ENCODE measurements at regions not wholly inside any gene's neighbourhood (a gene's known extent, or its start where the extent isn't known, plus 50 kb on each side); places are given as distances from the start of the nearest gene placed in this dataset.

DNA sequence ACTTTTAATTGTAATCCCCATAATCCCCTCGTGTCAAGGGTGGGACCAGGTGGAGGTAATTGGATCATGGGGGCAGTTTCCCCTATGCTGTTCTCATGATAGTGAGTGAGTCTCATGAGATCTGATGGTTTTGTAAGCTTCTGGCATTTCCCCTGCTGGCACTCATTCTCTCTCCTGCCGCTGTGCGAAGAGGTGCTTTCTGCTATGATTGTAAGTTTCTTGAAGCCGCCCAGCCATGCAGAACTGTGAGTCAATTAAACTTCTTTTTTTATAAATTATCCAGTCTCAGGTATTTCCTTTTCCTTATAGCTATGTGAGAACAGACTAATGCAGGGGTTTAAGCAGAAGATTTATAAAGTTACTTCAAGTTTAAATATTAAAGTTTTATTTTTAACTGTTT lies 655.2 kb downstream of the EPHA4 start:
- Histone ChIP-seq H3K4ac (ENCODE audit: low read length) (no peak overlapping the region), H2AFZ (ENCODE audit: low read length) (no peak overlapping the region), H2AK5ac (ENCODE audit: low read depth, low read length) (no peak overlapping the region), H3K4me3 (ENCODE audit: low read length in 2 of 2) (no peak overlapping the region), H4K91ac (ENCODE audit: low read depth, low read length, poor library complexity) (no peak overlapping the region), H3K9me3 (replicated peaks in 1 of 2; ENCODE audit: control insufficient read depth in 2 of 2, insufficient read depth in 1 of 2, low read depth in 1 of 2, low read length in 2 of 2) (no peaks in the 10 kb centered on the region), H3K27me3 (ENCODE audit: control insufficient read depth in 3 of 3, insufficient read depth in 3 of 3, low read depth in 1 of 3, low read length in 3 of 3) (no peaks in the 10 kb centered on the region), H2BK15ac (ENCODE audit: low read length) (no peak overlapping the region), H3K18ac (ENCODE audit: low read length) (no peak overlapping the region), H3K9ac (ENCODE audit: low read depth, low read length, poor library complexity) (no peak overlapping the region), H2BK5ac (ENCODE audit: low read length) (no peak overlapping the region), H3K14ac (ENCODE audit: low read length) (no peak overlapping the region), H2BK12ac (ENCODE audit: low read length) (no peak overlapping the region), H3K36me3 (replicated peaks in 1 of 2; ENCODE audit: control insufficient read depth in 2 of 2, insufficient read depth in 2 of 2, low read length in 2 of 2) (no peaks in the 10 kb centered on the region), H3K4me2 (ENCODE audit: insufficient read depth, low read length, poor library complexity, severe bottlenecking) (no peak overlapping the region), H3K4me1 (ENCODE audit: control insufficient read depth in 2 of 2, insufficient read depth in 1 of 2, low read depth in 1 of 2, low read length in 2 of 2) (no peaks in the 10 kb centered on the region), H3K79me1 (ENCODE audit: low read depth, low read length) (no peaks in the 10 kb centered on the region), H3K27ac (replicated peaks; ENCODE audit: low read length) (no peak overlapping the region), H3K23ac (ENCODE audit: low read depth, low read length, poor library complexity) (no peak overlapping the region), H2BK120ac (ENCODE audit: low read depth, low read length) (no peak overlapping the region), H4K8ac (ENCODE audit: low read depth, low read length) (no peak overlapping the region)
- DNase-seq (ENCODE audit: low spot score): no peak
- WGBS, 2 donors (ENCODE audit: extremely low coverage in 2 of 2, insufficient read length in 2 of 2, insufficient replicate concordance in 1 of 2): no CpG with 5 or more reads among the region's 4 CpGs

DNA sequence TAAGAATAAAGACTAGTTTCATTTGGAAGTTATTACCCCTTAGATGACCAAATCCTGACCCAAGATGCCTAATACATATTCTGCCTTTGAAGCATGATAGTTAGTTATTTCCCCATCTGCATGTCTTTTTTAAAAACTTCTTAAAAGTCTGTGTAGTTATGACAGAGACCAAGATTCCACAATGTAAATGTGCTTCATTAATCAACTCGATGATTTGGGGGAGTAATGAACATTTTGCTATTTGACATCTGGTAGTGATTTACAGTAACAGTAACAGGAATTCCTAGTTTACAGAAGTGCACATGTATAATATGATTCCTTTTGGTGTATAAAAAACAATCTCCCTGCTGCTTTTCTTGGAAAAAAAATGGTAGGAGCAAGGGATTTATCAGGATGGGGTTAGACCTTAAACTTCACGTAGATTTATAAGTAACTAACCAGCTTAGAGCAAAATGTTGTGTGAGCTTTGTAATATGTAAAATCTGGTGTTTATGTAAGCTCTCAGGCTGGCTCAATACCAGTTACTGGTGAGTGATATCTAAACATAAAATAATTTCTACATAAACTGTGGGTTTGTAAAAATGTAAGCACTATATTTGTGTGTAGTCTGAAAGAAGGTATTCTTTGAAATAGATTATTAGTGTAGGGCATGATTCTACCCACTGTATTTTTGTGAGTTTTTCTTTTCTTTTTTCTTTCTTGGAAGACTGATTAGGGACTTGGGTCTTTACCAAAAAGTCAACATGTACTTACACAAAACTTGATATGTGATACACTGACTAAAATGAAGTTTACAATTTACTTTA lies 641.6 kb downstream of the EPHA4 start:
- H3K79me1 ChIP-seq (ENCODE audit: low read depth, low read length): no peaks in the 10 kb centered on the region
- WGBS, 2 donors (ENCODE audit: extremely low coverage in 2 of 2, insufficient read length in 2 of 2, insufficient replicate concordance in 1 of 2): no CpG with 5 or more reads among the region's 2 CpGs

GRCh38 chr2:220931491-220931890 lies 640.6 kb downstream of the EPHA4 start:
- no peak for DNase-seq (ENCODE audit: low spot score)
- Histone ChIP-seq H4K91ac (ENCODE audit: low read depth, low read length, poor library complexity) (no peak overlapping the region), H3K9me3 (replicated peaks in 1 of 2; ENCODE audit: control insufficient read depth in 2 of 2, insufficient read depth in 1 of 2, low read depth in 1 of 2, low read length in 2 of 2) (peaks cover 0 to 2% of the 10 kb centered on the region in 2 donors)

More for the DNA sequence above, 641.6 kb downstream of the EPHA4 start:
- Histone ChIP-seq H3K4me3 (ENCODE audit: low read length in 2 of 2) (no peak overlapping the region), H2AFZ (ENCODE audit: low read length) (no peak overlapping the region), H3K4me2 (ENCODE audit: insufficient read depth, low read length, poor library complexity, severe bottlenecking) (no peak overlapping the region), H3K36me3 (replicated peaks in 1 of 2; ENCODE audit: control insufficient read depth in 2 of 2, insufficient read depth in 2 of 2, low read length in 2 of 2) (no peaks in the 10 kb centered on the region), H3K23ac (ENCODE audit: low read depth, low read length, poor library complexity) (no peak overlapping the region), H3K18ac (ENCODE audit: low read length) (no peak overlapping the region), H3K27me3 (ENCODE audit: control insufficient read depth in 3 of 3, insufficient read depth in 3 of 3, low read depth in 1 of 3, low read length in 3 of 3) (no peaks in the 10 kb centered on the region), H3K9ac (ENCODE audit: low read depth, low read length, poor library complexity) (no peak overlapping the region), H4K8ac (ENCODE audit: low read depth, low read length) (no peak overlapping the region), H3K14ac (ENCODE audit: low read length) (no peak overlapping the region), H3K9me3 (replicated peaks in 1 of 2; ENCODE audit: control insufficient read depth in 2 of 2, insufficient read depth in 1 of 2, low read depth in 1 of 2, low read length in 2 of 2) (peaks cover 0 to 8% of the 10 kb centered on the region in 2 donors), H2AK5ac (ENCODE audit: low read depth, low read length) (no peak overlapping the region), H2BK15ac (ENCODE audit: low read length) (no peak overlapping the region), H2BK120ac (ENCODE audit: low read depth, low read length) (no peak overlapping the region), H3K4me1 (ENCODE audit: control insufficient read depth in 2 of 2, insufficient read depth in 1 of 2, low read depth in 1 of 2, low read length in 2 of 2) (peaks cover 0 to 1% of the 10 kb centered on the region in 2 donors), H3K27ac (replicated peaks; ENCODE audit: low read length) (no peak overlapping the region), H4K91ac (ENCODE audit: low read depth, low read length, poor library complexity) (no peak overlapping the region), H3K4ac (ENCODE audit: low read length) (no peak overlapping the region), H2BK12ac (ENCODE audit: low read length) (no peak overlapping the region), H2BK5ac (ENCODE audit: low read length) (no peak overlapping the region)
- no peak for DNase-seq (ENCODE audit: low spot score)

GRCh38 chr2:220932041-220932440 lies 640.1 kb downstream of the EPHA4 start:
- H4K8ac ChIP-seq (ENCODE audit: low read depth, low read length): no peak overlapping the region
- no CpG with 5 or more reads among the region's 3 CpGs for WGBS, 2 donors (ENCODE audit: extremely low coverage in 2 of 2, insufficient read length in 2 of 2, insufficient replicate concordance in 1 of 2)

More at GRCh38 chr2:220931491-220931890, 640.6 kb downstream of the EPHA4 start:
- H3K27me3 ChIP-seq (ENCODE audit: control insufficient read depth in 3 of 3, insufficient read depth in 3 of 3, low read depth in 1 of 3, low read length in 3 of 3): no peaks in the 10 kb centered on the region
- H3K79me1 ChIP-seq (ENCODE audit: low read depth, low read length): no peaks in the 10 kb centered on the region
- no peak overlapping the region for H3K4me3 ChIP-seq (ENCODE audit: low read length in 2 of 2)
- H3K4me2 ChIP-seq (ENCODE audit: insufficient read depth, low read length, poor library complexity, severe bottlenecking): no peak overlapping the region
- H3K27ac ChIP-seq (replicated peaks; ENCODE audit: low read length): no peak overlapping the region
- no peak overlapping the region for H3K9ac ChIP-seq (ENCODE audit: low read depth, low read length, poor library complexity)
- H2BK5ac ChIP-seq (ENCODE audit: low read length): no peak overlapping the region
- no peak overlapping the region for H2BK120ac ChIP-seq (ENCODE audit: low read depth, low read length)
- H2BK15ac ChIP-seq (ENCODE audit: low read length): no peak overlapping the region
- no peak overlapping the region for H2AFZ ChIP-seq (ENCODE audit: low read length)
- H4K8ac ChIP-seq (ENCODE audit: low read depth, low read length): no peak overlapping the region
- H3K18ac ChIP-seq (ENCODE audit: low read length): no peak overlapping the region
- no peak overlapping the region for H2BK12ac ChIP-seq (ENCODE audit: low read length)
- H3K23ac ChIP-seq (ENCODE audit: low read depth, low read length, poor library complexity): no peak overlapping the region
- H3K4me1 ChIP-seq (ENCODE audit: control insufficient read depth in 2 of 2, insufficient read depth in 1 of 2, low read depth in 1 of 2, low read length in 2 of 2): peaks cover 0 to 2% of the 10 kb centered on the region in 2 donors
- no peak overlapping the region for H2AK5ac ChIP-seq (ENCODE audit: low read depth, low read length)
- no peak overlapping the region for H3K4ac ChIP-seq (ENCODE audit: low read length)
- no peak overlapping the region for H3K14ac ChIP-seq (ENCODE audit: low read length)
- no peaks in the 10 kb centered on the region for H3K36me3 ChIP-seq (replicated peaks in 1 of 2; ENCODE audit: control insufficient read depth in 2 of 2, insufficient read depth in 2 of 2, low read length in 2 of 2)

More at GRCh38 chr2:220932041-220932440, 640.1 kb downstream of the EPHA4 start:
- Histone ChIP-seq H2BK120ac (ENCODE audit: low read depth, low read length) (no peak overlapping the region), H3K36me3 (replicated peaks in 1 of 2; ENCODE audit: control insufficient read depth in 2 of 2, insufficient read depth in 2 of 2, low read length in 2 of 2) (no peaks in the 10 kb centered on the region), H3K9ac (ENCODE audit: low read depth, low read length, poor library complexity) (no peak overlapping the region), H3K18ac (ENCODE audit: low read length) (no peak overlapping the region), H2AK5ac (ENCODE audit: low read depth, low read length) (no peak overlapping the region), H3K4ac (ENCODE audit: low read length) (no peak overlapping the region), H3K4me1 (ENCODE audit: control insufficient read depth in 2 of 2, insufficient read depth in 1 of 2, low read depth in 1 of 2, low read length in 2 of 2) (peaks cover 0 to 4% of the 10 kb centered on the region in 2 donors), H3K4me3 (ENCODE audit: low read length in 2 of 2) (no peak overlapping the region), H2BK15ac (ENCODE audit: low read length) (no peak overlapping the region), H3K14ac (ENCODE audit: low read length) (no peak overlapping the region), H3K27me3 (ENCODE audit: control insufficient read depth in 3 of 3, insufficient read depth in 3 of 3, low read depth in 1 of 3, low read length in 3 of 3) (no peaks in the 10 kb centered on the region), H2AFZ (ENCODE audit: low read length) (no peak overlapping the region), H2BK5ac (ENCODE audit: low read length) (no peak overlapping the region), H4K91ac (ENCODE audit: low read depth, low read length, poor library complexity) (no peak overlapping the region), H3K4me2 (ENCODE audit: insufficient read depth, low read length, poor library complexity, severe bottlenecking) (no peak overlapping the region), H3K27ac (replicated peaks; ENCODE audit: low read length) (no peak overlapping the region), H2BK12ac (ENCODE audit: low read length) (no peak overlapping the region), H3K9me3 (replicated peaks in 1 of 2; ENCODE audit: control insufficient read depth in 2 of 2, insufficient read depth in 1 of 2, low read depth in 1 of 2, low read length in 2 of 2) (peaks cover 0 to 2% of the 10 kb centered on the region in 2 donors), H3K23ac (ENCODE audit: low read depth, low read length, poor library complexity) (no peak overlapping the region), H3K79me1 (ENCODE audit: low read depth, low read length) (no peaks in the 10 kb centered on the region)
- no peak for DNase-seq (ENCODE audit: low spot score)

Measured in neuronal stem cell (in vitro differentiated cells).